ENCODE measurements at regions not wholly inside any gene's neighbourhood (a gene's known extent, or its start where the extent isn't known, plus 50 kb on each side); places are given as distances from the start of the nearest gene placed in this dataset.

DNA sequence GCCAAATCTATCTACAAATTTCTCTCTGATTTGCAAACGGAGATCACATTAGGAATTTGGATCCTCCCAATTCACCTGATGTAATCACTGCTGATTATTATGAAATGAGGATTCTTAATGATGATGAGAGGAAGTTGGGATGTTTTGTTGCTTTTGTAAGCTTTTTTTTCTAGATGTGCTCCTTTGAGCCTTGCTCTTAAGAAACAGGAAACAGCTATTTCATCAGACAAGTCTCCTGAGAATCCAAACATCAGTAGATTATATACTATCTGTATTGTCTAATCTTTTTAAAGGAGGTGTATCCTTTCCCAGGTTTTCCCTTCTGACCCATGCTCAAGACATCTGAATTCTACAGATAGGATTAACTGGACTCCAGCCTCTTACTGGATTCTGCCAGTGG lies 73.3 kb downstream of the KIF2B start:
- Histone ChIP-seq H4K8ac (ENCODE audit: low read depth in 2 of 2, low read length in 2 of 2) (no peak overlapping the region), H3K27ac (ENCODE audit: insufficient read depth, low read length) (no peak overlapping the region), H2BK15ac (ENCODE audit: low read depth, low read length) (no peak overlapping the region), H3K4me2 (ENCODE audit: low read depth, low read length) (no peak overlapping the region), H3K27me3 (ENCODE audit: control insufficient read depth, insufficient read depth, low read length) (no peaks in the 10 kb centered on the region), H4K91ac (ENCODE audit: insufficient read depth, low read depth, low read length) (no peak overlapping the region), H3K9me1 (ENCODE audit: insufficient read depth, low read length) (no peaks in the 10 kb centered on the region), H2AK5ac (ENCODE audit: low read depth, low read length) (no peak overlapping the region), H4K20me1 (ENCODE audit: insufficient read depth, low read length) (no peaks in the 10 kb centered on the region), H2AK9ac (replicated peaks; ENCODE audit: low read depth, low read length, poor library complexity) (no peak overlapping the region), H3K56ac (ENCODE audit: extremely low read depth, insufficient read depth, low read length) (no peak overlapping the region), H3K14ac (replicated peaks; ENCODE audit: low read depth, low read length) (no peak overlapping the region), H3K4ac (ENCODE audit: low read depth, low read length) (no peak overlapping the region), H3K18ac (ENCODE audit: low read depth, low read length) (no peak overlapping the region), H3K9ac (ENCODE audit: low read depth, low read length) (no peak overlapping the region), H2BK5ac (ENCODE audit: low read depth, low read length, poor library complexity, severe bottlenecking) (no peak overlapping the region), H2BK120ac (ENCODE audit: low read depth, low read length) (no peak overlapping the region), H3K23ac (ENCODE audit: low read depth, low read length) (no peak overlapping the region), H2AFZ (replicated peaks; ENCODE audit: low read length, poor library complexity) (no peak overlapping the region), H3K4me1 (ENCODE audit: control insufficient read depth, insufficient read depth, low read length) (no peaks in the 10 kb centered on the region), H3K36me3 (ENCODE audit: control insufficient read depth, insufficient read depth, low read length) (no peaks in the 10 kb centered on the region), H4K5ac (ENCODE audit: low read depth, low read length) (no peak overlapping the region), H3K79me1 (ENCODE audit: low read depth in 1 of 2, low read length in 2 of 2) (no peaks in the 10 kb centered on the region), H3K4me3 (ENCODE audit: insufficient read depth, low read depth, low read length) (no peak overlapping the region), H2BK20ac (ENCODE audit: low read depth, low read length) (no peak overlapping the region), H3K9me3 (ENCODE audit: control insufficient read depth, insufficient read depth, low read length) (peaks cover 1% of the 10 kb centered on the region; the same call in 1 of the 2 replicates)
- intact Hi-C loops (cut with micrococcal nuclease) (no loop called here), dilution Hi-C loops (cut with HindIII; ENCODE audit: low sequenced_read_pairs, unreplicated experiment) (no loop called here), in situ Hi-C loops (cut with MboI; ENCODE audit: low sequenced_read_pairs) (no loop called here)
- DNase-seq = no peak
- no peak for ATAC-seq (ENCODE audit: low read depth)
- ChIA-PET POLR2A (ENCODE audit: unreplicated experiment) (no interaction called here), CTCF (no interaction called here)
- no TSS peak for BruUV-seq (replicated peaks)
- WGBS, 2 experiments (ENCODE audit: extremely low coverage in 2 of 2, insufficient read length in 1 of 2) = no CpG with 5 or more reads among the region's 1 CpG
- TF ChIP-seq FOS (IDR thresholded peaks at IDR 0.05; ENCODE audit: low read depth, low read length) (no peak), MAZ (IDR thresholded peaks at IDR 0.05; ENCODE audit: borderline replicate concordance, low read depth, low read length) (no peak), NFE2L2 (IDR thresholded peaks at IDR 0.05; ENCODE audit: low read depth, low read length) (no peak), RCOR1 (IDR thresholded peaks at IDR 0.05; ENCODE audit: insufficient replicate concordance, low read length) (no peak), POLR2A (IDR thresholded peaks at IDR 0.05; ENCODE audit: low read depth, low read length) (no peak), SMC3 (IDR thresholded peaks at IDR 0.05; ENCODE audit: low read depth, low read length) (no peak), RAD21 (IDR thresholded peaks at IDR 0.05; ENCODE audit: low read length) (no peak), CHD1 (IDR thresholded peaks at IDR 0.05; ENCODE audit: low read depth, low read length) (no peak), MXI1 (IDR thresholded peaks at IDR 0.05; ENCODE audit: borderline replicate concordance, low read depth, low read length) (no peak), RFX5 (IDR thresholded peaks at IDR 0.05; ENCODE audit: low read depth, low read length) (no peak), BHLHE40 (IDR thresholded peaks at IDR 0.05; ENCODE audit: low read depth, low read length) (no peak), MAFK (IDR thresholded peaks at IDR 0.05; ENCODE audit: low read depth, low read length) (no peak)
- TF ChIP-seq, protein P1, sequence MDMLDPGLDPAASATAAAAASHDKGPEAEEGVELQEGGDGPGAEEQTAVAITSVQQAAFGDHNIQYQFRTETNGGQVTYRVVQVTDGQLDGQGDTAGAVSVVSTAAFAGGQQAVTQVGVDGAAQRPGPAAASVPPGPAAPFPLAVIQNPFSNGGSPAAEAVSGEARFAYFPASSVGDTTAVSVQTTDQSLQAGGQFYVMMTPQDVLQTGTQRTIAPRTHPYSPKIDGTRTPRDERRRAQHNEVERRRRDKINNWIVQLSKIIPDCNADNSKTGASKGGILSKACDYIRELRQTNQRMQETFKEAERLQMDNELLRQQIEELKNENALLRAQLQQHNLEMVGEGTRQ (IDR thresholded peaks at IDR 0.05; ENCODE audit: low read depth, low read length) = no peak
- TF ChIP-seq, protein P2, sequence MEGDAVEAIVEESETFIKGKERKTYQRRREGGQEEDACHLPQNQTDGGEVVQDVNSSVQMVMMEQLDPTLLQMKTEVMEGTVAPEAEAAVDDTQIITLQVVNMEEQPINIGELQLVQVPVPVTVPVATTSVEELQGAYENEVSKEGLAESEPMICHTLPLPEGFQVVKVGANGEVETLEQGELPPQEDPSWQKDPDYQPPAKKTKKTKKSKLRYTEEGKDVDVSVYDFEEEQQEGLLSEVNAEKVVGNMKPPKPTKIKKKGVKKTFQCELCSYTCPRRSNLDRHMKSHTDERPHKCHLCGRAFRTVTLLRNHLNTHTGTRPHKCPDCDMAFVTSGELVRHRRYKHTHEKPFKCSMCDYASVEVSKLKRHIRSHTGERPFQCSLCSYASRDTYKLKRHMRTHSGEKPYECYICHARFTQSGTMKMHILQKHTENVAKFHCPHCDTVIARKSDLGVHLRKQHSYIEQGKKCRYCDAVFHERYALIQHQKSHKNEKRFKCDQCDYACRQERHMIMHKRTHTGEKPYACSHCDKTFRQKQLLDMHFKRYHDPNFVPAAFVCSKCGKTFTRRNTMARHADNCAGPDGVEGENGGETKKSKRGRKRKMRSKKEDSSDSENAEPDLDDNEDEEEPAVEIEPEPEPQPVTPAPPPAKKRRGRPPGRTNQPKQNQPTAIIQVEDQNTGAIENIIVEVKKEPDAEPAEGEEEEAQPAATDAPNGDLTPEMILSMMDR (conservative IDR thresholded peaks at IDR 0.05; ENCODE audit: low read depth, low read length) = no peak
- TF ChIP-seq, protein P3, sequence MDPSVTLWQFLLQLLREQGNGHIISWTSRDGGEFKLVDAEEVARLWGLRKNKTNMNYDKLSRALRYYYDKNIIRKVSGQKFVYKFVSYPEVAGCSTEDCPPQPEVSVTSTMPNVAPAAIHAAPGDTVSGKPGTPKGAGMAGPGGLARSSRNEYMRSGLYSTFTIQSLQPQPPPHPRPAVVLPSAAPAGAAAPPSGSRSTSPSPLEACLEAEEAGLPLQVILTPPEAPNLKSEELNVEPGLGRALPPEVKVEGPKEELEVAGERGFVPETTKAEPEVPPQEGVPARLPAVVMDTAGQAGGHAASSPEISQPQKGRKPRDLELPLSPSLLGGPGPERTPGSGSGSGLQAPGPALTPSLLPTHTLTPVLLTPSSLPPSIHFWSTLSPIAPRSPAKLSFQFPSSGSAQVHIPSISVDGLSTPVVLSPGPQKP (IDR thresholded peaks at IDR 0.05; ENCODE audit: borderline replicate concordance, low read depth, low read length) = no peak

Data from IMR-90 (cell line).